T47D (cell line): ENCODE measurements at regions not wholly inside any gene's neighbourhood (a gene's known extent, or its start where the extent isn't known, plus 50 kb on each side); places are given as distances from the start of the nearest gene placed in this dataset.

Experiments used
- DNase-seq, 2 experiments: peaks; one replicate each; pipeline versions ENCODE4 v3.0.0 to v3.0.0-alpha.2; 2011 to 2012; ENCODE audit warnings: low read depth in 1 of 2, low spot score in 1 of 2
- JUND ChIP-seq: IDR thresholded peaks from 2 replicates; pipeline ENCODE4 v1.6.1; 2012; ENCODE audit warnings: low read depth
- in situ Hi-C: cut with HindIII; loops from 2 replicates; pipeline ENCODE4 v1.10.0; 2016; ENCODE audit warnings: low sequenced_read_pairs, low pct_unique_long_range_greater_than_20kb

DNA sequence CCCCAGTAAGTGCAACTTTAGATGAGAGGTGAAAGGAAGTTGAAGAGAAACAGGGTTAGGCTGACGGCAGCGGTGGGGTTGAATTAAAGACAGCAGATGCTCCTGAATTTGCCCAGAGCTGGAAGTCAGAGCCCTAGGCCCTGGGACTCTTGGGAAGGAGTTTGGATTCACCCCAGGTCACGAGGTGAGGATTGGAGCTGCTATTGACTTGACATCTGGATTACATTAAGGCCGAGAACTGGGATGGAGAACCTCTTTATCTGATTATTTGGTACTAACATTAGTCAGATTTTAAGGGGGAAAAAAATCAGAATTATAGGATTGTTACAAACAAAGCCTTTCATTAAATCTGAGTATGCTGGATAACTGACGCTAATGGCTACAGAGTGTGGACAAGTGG lies 367.2 kb downstream of the ZNF536 start:
- TF ChIP-seq JUND, result no peak
- in situ Hi-C loops, result no loop called here
- DNase-seq, result no peak

DNA sequence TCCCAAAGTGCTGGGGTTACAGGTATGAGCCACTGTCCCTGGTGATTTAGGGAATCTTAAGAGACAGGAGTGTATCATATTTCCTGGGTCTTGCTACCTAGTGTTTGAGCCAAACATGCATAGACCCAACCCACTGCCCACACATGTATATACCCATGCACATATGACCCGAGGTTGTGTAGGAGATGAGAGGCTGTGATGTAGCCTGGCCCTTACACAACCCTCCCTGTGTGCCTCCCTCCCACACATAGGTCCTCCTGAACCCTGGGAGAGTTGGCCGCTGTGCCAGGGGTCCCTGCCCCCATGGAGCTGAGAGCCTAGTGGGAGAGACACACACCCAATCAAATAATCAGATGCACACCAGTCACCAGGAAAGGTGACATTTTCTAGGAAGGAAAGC lies 365.9 kb downstream of the ZNF536 start:
- in situ Hi-C loops, result no loop called here
- DNase-seq, result no peak
- TF ChIP-seq JUND, result no peak

GRCh38 chr19:30734669-30735068 lies 362.5 kb downstream of the ZNF536 start:
- in situ Hi-C loops, result no loop called here
- DNase-seq, result no peak
- no peak for TF ChIP-seq JUND

GRCh38 chr19:30733826-30734550 lies 361.8 kb downstream of the ZNF536 start:
- TF ChIP-seq JUND, result no peak
- in situ Hi-C loops, result no loop called here
- DNase-seq, result no peak

GRCh38 chr19:30731591-30731990 lies 359.4 kb downstream of the ZNF536 start:
- TF ChIP-seq JUND, result no peak
- in situ Hi-C loops, result no loop called here
- no peak for DNase-seq

- no peak for DNase-seq
- no peak for TF ChIP-seq JUND
- in situ Hi-C loops, result no loop called here
Observed at GRCh38 chr19:30729451-30729850, 357.3 kb downstream of the ZNF536 start.

- TF ChIP-seq JUND, result no peak
- in situ Hi-C loops, result no loop called here
Observed at GRCh38 chr19:30722761-30723160, 350.6 kb downstream of the ZNF536 start.

DNA sequence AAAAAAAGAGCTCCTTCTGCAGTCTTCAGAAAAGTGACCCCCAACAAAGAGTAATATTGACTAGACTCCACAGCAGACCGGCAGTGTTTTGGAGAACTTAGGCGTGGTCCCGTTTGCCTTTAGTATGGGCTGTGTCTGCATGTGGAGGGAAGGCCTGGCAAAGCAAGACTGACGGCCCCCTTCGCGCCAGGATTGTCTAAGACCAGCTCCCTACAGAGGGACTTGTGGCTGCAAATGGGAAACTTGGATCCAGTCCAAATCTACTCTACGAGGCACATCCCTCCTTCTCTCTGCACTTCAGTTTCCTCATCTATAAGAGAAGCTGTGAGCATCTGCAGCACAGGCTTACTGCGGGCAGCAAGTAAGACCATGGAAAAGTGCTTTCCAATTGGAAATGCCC lies 350.0 kb downstream of the ZNF536 start:
- in situ Hi-C loops, result no loop called here
- no peak for TF ChIP-seq JUND
- DNase-seq, result no peak

More at GRCh38 chr19:30722761-30723160, 350.6 kb downstream of the ZNF536 start:
- DNase-seq, result no peak

GRCh38 chr19:30719999-30720345 lies 347.8 kb downstream of the ZNF536 start:
- in situ Hi-C loops, result no loop called here
- no peak for DNase-seq

GRCh38 chr19:30719189-30719998 lies 347.2 kb downstream of the ZNF536 start:
- in situ Hi-C loops, result no loop called here
- no peak for TF ChIP-seq JUND
- peak; percentile 19 to 32 for DNase-seq

More at GRCh38 chr19:30719999-30720345, 347.8 kb downstream of the ZNF536 start:
- TF ChIP-seq JUND, result no peak

- DNase-seq, result no peak
- in situ Hi-C loops, result no loop called here
- TF ChIP-seq JUND, result no peak
Observed at GRCh38 chr19:30718707-30719106, 346.5 kb downstream of the ZNF536 start.

- no peak for DNase-seq
- in situ Hi-C loops, result no loop called here
Observed at GRCh38 chr19:30718014-30718413, 345.8 kb downstream of the ZNF536 start.

DNA sequence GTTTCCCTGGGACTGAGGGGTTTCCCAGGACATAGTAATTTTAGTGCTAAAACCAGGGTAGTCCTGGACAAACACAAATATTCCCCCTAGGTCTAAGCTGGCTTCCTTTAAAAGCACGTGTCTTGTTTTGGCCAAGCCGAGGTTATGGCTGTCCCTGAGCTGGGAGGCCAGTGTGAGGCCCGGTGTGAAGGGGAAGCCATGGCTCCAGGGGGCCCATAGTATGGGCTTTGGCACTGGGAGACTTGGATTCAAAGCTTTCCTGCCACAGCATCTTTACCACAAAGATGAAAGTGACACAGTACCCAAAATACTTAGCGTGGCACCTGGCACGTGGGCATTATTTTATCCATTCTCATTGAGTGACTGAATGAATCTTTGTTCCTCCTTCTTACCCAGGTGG lies 345.2 kb downstream of the ZNF536 start:
- TF ChIP-seq JUND, result no peak
- in situ Hi-C loops, result no loop called here
- no peak for DNase-seq

More at GRCh38 chr19:30718014-30718413, 345.8 kb downstream of the ZNF536 start:
- no peak for TF ChIP-seq JUND
